ENCODE measurements at regions not wholly inside any gene's neighbourhood (a gene's known extent, or its start where the extent isn't known, plus 50 kb on each side); places are given as distances from the start of the nearest gene placed in this dataset.

GRCh38 chr6:126091466-126091865, 105.1 kb downstream of the TRMT11 start:
- no peak overlapping the region for H3K4me3 ChIP-seq
- H3K36me3 ChIP-seq (replicated peaks) = no peaks in the 10 kb centered on the region
- in situ Hi-C loops (cut with MboI; ENCODE audit: low sequenced_read_pairs) = no loop called here
- peaks cover 12% of the 10 kb centered on the region for H3K4me1 ChIP-seq
- no peaks in the 10 kb centered on the region for H3K9me3 ChIP-seq
- H3K27me3 ChIP-seq (ENCODE audit: low read depth) = no peaks in the 10 kb centered on the region
- peak; percentile 65 to 82 for DNase-seq (ENCODE audit: low spot score in 2 of 2)

DNA sequence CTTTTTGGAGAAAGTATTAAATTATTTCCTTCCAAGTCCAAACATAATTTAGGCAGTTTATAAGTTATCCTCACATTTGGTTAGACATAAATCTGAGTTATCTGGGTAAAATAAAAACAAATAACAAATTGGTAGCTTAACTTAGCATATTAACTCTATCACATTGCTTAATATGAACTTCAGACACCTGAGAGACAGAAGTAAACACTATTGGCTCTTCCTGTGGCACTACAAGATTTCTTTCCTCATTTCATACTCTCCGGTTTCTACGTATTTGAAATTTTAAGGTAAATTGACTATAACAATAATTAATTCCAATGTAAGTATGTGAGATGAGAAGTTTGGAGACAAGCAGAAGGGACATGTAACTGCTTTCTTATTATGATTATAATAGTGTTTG, 106.8 kb downstream of the TRMT11 start:
- Histone ChIP-seq H3K36me3 (replicated peaks) (no peaks in the 10 kb centered on the region), H3K4me3 (no peak overlapping the region), H3K9me3 (no peaks in the 10 kb centered on the region), H3K4me1 (peaks cover 12% of the 10 kb centered on the region), H3K27me3 (ENCODE audit: low read depth) (no peaks in the 10 kb centered on the region)
- in situ Hi-C loops (cut with MboI; ENCODE audit: low sequenced_read_pairs) = no loop called here
- no peak for DNase-seq (ENCODE audit: low spot score in 2 of 2)

DNA sequence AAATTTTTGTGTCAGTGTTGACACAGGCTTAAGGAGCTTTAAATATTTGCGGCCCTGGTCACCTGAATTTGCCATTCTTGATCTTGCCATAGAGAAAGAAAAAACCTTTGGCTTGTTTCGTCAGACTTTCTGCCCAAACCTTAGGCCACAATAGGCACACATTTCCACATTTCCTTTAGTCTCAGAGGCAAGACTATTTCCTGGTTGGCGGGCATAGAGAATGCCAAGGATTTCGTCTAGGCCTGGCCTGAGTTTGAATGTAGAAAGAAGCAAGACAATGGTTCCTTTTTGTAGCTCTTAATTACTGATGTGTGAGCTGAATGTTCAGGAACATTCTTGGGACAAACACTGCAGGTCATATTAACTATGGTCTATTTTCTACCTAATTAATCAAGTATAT, 108.1 kb downstream of the TRMT11 start:
- H3K9me3 ChIP-seq = no peaks in the 10 kb centered on the region
- H3K36me3 ChIP-seq (replicated peaks) = no peaks in the 10 kb centered on the region
- in situ Hi-C loops (cut with MboI; ENCODE audit: low sequenced_read_pairs) = no loop called here
- no peak for DNase-seq (ENCODE audit: low spot score in 2 of 2)
- H3K4me3 ChIP-seq = no peak overlapping the region
- H3K4me1 ChIP-seq = peaks cover 12% of the 10 kb centered on the region
- H3K27me3 ChIP-seq (ENCODE audit: low read depth) = no peaks in the 10 kb centered on the region

- no peak for DNase-seq (ENCODE audit: low spot score in 2 of 2)
- H3K4me3 ChIP-seq = no peak overlapping the region
- H3K4me1 ChIP-seq = peaks cover 6% of the 10 kb centered on the region
- H3K36me3 ChIP-seq (replicated peaks) = no peaks in the 10 kb centered on the region
- H3K9me3 ChIP-seq = no peaks in the 10 kb centered on the region
- no peaks in the 10 kb centered on the region for H3K27me3 ChIP-seq (ENCODE audit: low read depth)
- in situ Hi-C loops (cut with MboI; ENCODE audit: low sequenced_read_pairs) = no loop called here
Observed at GRCh38 chr6:126100386-126100785, 114.0 kb downstream of the TRMT11 start.

DNA sequence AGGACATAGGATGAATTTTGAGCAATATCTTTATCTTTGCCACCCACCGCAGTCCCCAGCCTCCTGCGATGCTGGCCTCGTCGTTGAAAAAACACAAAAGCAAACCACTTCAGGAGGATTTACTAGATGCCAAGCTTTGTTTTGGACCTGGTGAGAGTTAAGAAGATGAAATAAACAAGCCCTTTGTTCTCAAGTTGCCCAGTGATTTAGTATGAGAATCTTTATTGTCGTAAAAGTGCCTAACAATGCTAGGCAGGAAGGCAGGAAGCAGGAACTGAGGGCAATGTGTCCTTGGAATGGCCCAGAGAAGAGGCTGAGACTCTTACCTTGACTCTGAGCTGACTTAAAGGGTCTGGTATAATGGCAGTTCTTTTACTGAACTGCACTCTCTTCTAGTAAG, 116.0 kb downstream of the TRMT11 start:
- Histone ChIP-seq H3K36me3 (replicated peaks) (no peaks in the 10 kb centered on the region), H3K27me3 (ENCODE audit: low read depth) (no peaks in the 10 kb centered on the region), H3K9me3 (no peaks in the 10 kb centered on the region), H3K4me1 (peaks cover 11% of the 10 kb centered on the region), H3K4me3 (no peak overlapping the region)
- DNase-seq (ENCODE audit: low spot score in 2 of 2) = peak; percentile 21 to 24
- in situ Hi-C loops (cut with MboI; ENCODE audit: low sequenced_read_pairs) = no loop called here

DNA sequence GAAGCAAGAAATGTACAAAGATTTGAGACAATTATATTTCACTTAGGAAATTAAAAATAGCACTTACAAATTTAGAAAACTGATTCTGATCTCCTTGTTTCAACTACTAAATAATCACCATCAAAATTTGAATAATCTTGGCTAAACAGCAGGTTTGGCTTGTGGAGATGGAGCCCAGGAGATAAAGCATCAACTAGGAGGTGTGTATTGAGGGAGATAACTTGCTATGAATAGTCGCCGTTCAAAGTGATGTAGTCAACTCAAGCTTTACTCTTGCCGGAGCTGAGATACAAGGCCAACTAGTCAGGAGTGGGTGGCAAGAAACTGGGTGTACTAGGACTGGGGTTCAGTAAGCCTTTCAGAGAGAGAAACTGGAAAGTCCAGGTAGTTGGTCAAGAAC, 117.7 kb downstream of the TRMT11 start:
- H3K36me3 ChIP-seq (replicated peaks) = no peaks in the 10 kb centered on the region
- DNase-seq (ENCODE audit: low spot score in 2 of 2) = no peak
- H3K9me3 ChIP-seq = no peaks in the 10 kb centered on the region
- H3K4me1 ChIP-seq = peaks cover 20% of the 10 kb centered on the region
- in situ Hi-C loops (cut with MboI; ENCODE audit: low sequenced_read_pairs) = no loop called here
- H3K27me3 ChIP-seq (ENCODE audit: low read depth) = no peaks in the 10 kb centered on the region
- no peak overlapping the region for H3K4me3 ChIP-seq

- H3K36me3 ChIP-seq (replicated peaks) = no peaks in the 10 kb centered on the region
- in situ Hi-C loops (cut with MboI; ENCODE audit: low sequenced_read_pairs) = no loop called here
- no peaks in the 10 kb centered on the region for H3K9me3 ChIP-seq
- H3K27me3 ChIP-seq (ENCODE audit: low read depth) = no peaks in the 10 kb centered on the region
- H3K4me3 ChIP-seq = no peak overlapping the region
- H3K4me1 ChIP-seq = peaks cover 14% of the 10 kb centered on the region
- peak; percentile 41 to 56 for DNase-seq (ENCODE audit: low spot score in 2 of 2)
Observed at GRCh38 chr6:126107475-126108166, 121.3 kb downstream of the TRMT11 start.

GRCh38 chr6:126110512-126111270, 124.4 kb downstream of the TRMT11 start:
- H3K9me3 ChIP-seq = no peaks in the 10 kb centered on the region
- no peak for DNase-seq (ENCODE audit: low spot score in 2 of 2)
- H3K36me3 ChIP-seq (replicated peaks) = no peaks in the 10 kb centered on the region
- H3K27me3 ChIP-seq (ENCODE audit: low read depth) = no peaks in the 10 kb centered on the region
- peaks cover 14% of the 10 kb centered on the region for H3K4me1 ChIP-seq
- H3K4me3 ChIP-seq = no peak overlapping the region
- in situ Hi-C loops (cut with MboI; ENCODE audit: low sequenced_read_pairs) = no loop called here

GRCh38 chr6:126111327-126111726, 125.0 kb downstream of the TRMT11 start:
- H3K36me3 ChIP-seq (replicated peaks) = no peaks in the 10 kb centered on the region
- no peak for DNase-seq (ENCODE audit: low spot score in 2 of 2)
- no peaks in the 10 kb centered on the region for H3K27me3 ChIP-seq (ENCODE audit: low read depth)
- in situ Hi-C loops (cut with MboI; ENCODE audit: low sequenced_read_pairs) = no loop called here
- peaks cover 14% of the 10 kb centered on the region for H3K4me1 ChIP-seq
- H3K4me3 ChIP-seq = no peak overlapping the region
- H3K9me3 ChIP-seq = no peaks in the 10 kb centered on the region

- no peak overlapping the region for H3K4me3 ChIP-seq
- peaks cover 10% of the 10 kb centered on the region for H3K4me1 ChIP-seq
- no peaks in the 10 kb centered on the region for H3K27me3 ChIP-seq (ENCODE audit: low read depth)
- no peaks in the 10 kb centered on the region for H3K9me3 ChIP-seq
- in situ Hi-C loops (cut with MboI; ENCODE audit: low sequenced_read_pairs) = no loop called here
- no peak for DNase-seq (ENCODE audit: low spot score in 2 of 2)
- H3K36me3 ChIP-seq (replicated peaks) = no peaks in the 10 kb centered on the region
Observed at GRCh38 chr6:126112171-126112632, 125.9 kb downstream of the TRMT11 start.

- Histone ChIP-seq H3K4me3 (no peak overlapping the region), H3K9me3 (no peaks in the 10 kb centered on the region), H3K27me3 (ENCODE audit: low read depth) (no peaks in the 10 kb centered on the region), H3K36me3 (replicated peaks) (no peaks in the 10 kb centered on the region), H3K4me1 (no peaks in the 10 kb centered on the region)
- no peak for DNase-seq (ENCODE audit: low spot score in 2 of 2)
- in situ Hi-C loops (cut with MboI; ENCODE audit: low sequenced_read_pairs) = no loop called here
Observed at GRCh38 chr6:126113261-126113660, 126.9 kb downstream of the TRMT11 start.

- no peak for DNase-seq (ENCODE audit: low spot score in 2 of 2)
- no peaks in the 10 kb centered on the region for H3K27me3 ChIP-seq (ENCODE audit: low read depth)
- in situ Hi-C loops (cut with MboI; ENCODE audit: low sequenced_read_pairs) = no loop called here
- H3K9me3 ChIP-seq = no peaks in the 10 kb centered on the region
- H3K4me1 ChIP-seq = no peaks in the 10 kb centered on the region
- no peak overlapping the region for H3K4me3 ChIP-seq
- no peaks in the 10 kb centered on the region for H3K36me3 ChIP-seq (replicated peaks)
Observed at GRCh38 chr6:126117251-126117650, 130.9 kb downstream of the TRMT11 start.

- in situ Hi-C loops (cut with MboI; ENCODE audit: low sequenced_read_pairs) = no loop called here
- DNase-seq (ENCODE audit: low spot score in 2 of 2) = no peak
- Histone ChIP-seq H3K36me3 (replicated peaks) (no peaks in the 10 kb centered on the region), H3K4me3 (no peak overlapping the region), H3K9me3 (no peaks in the 10 kb centered on the region), H3K4me1 (no peaks in the 10 kb centered on the region), H3K27me3 (ENCODE audit: low read depth) (no peaks in the 10 kb centered on the region)
Observed at GRCh38 chr6:126118058-126118755, 131.9 kb downstream of the TRMT11 start.

GRCh38 chr6:126118936-126119335, 132.6 kb downstream of the TRMT11 start:
- DNase-seq (ENCODE audit: low spot score in 2 of 2) = no peak
- H3K4me1 ChIP-seq = no peaks in the 10 kb centered on the region
- H3K36me3 ChIP-seq (replicated peaks) = no peaks in the 10 kb centered on the region
- H3K9me3 ChIP-seq = no peaks in the 10 kb centered on the region
- no peaks in the 10 kb centered on the region for H3K27me3 ChIP-seq (ENCODE audit: low read depth)
- H3K4me3 ChIP-seq = no peak overlapping the region
- in situ Hi-C loops (cut with MboI; ENCODE audit: low sequenced_read_pairs) = no loop called here

Data from HAP-1 (cell line).